ENCODE measurements at regions not wholly inside any gene's neighbourhood (a gene's known extent, or its start where the extent isn't known, plus 50 kb on each side); places are given as distances from the start of the nearest gene placed in this dataset.

GRCh38 chr1:95753382-95754016 is 519.5 kb downstream of the RWDD3 start:
- POLR2A ChIA-PET: no interaction called here
- Histone ChIP-seq H3K9me1 (replicated peaks; ENCODE audit: control insufficient read depth, extremely low read depth, insufficient read depth, low read length) (no peaks in the 10 kb centered on the region), H3K4me3 (replicated peaks in 1 of 3; ENCODE audit: insufficient read depth in 1 of 3, low read depth in 1 of 3, low read length in 3 of 3) (no peak overlapping the region), H3K9me3 (replicated peaks; ENCODE audit: control insufficient read depth, insufficient read depth, low read length) (no peaks in the 10 kb centered on the region), H3K4me2 (ENCODE audit: insufficient read depth, low read length) (no peak overlapping the region), H4K20me1 (replicated peaks; ENCODE audit: control insufficient read depth, extremely low read depth, insufficient read depth, low read length) (no peaks in the 10 kb centered on the region), H3K27me3 (ENCODE audit: control insufficient read depth in 2 of 2, insufficient read depth in 2 of 2, low read length in 2 of 2) (no peaks in the 10 kb centered on the region), H3K4me1 (ENCODE audit: control insufficient read depth, extremely low read depth, insufficient read depth, low read length) (no peaks in the 10 kb centered on the region), H2AFZ (ENCODE audit: low read depth, low read length) (no peak overlapping the region), H3K27ac (ENCODE audit: insufficient read depth, low read depth, low read length) (no peak overlapping the region), H3K9ac (replicated peaks; ENCODE audit: extremely low read depth, insufficient read depth, low read length) (no peak overlapping the region), H3K79me2 (ENCODE audit: control insufficient read depth, insufficient read depth, low read length) (no peaks in the 10 kb centered on the region), H3K36me3 (ENCODE audit: control insufficient read depth in 2 of 2, extremely low read depth in 1 of 2, insufficient read depth in 2 of 2, low read length in 2 of 2) (no peaks in the 10 kb centered on the region)
- DNase-seq (ENCODE audit: low read depth, low spot score) (no peak), FAIRE-seq (no peak)
- dilution Hi-C loops (cut with MboI; ENCODE audit: extremely low pct_ligation_motif_present, low sequenced_read_pairs): no loop called here
- no peak for TF ChIP-seq FOS (IDR thresholded peaks at IDR 0.05; ENCODE audit: borderline replicate concordance, insufficient read depth, low read length)
- no peak for TF ChIP-seq GATA2 (IDR thresholded peaks at IDR 0.05; ENCODE audit: insufficient read depth, insufficient read length, low read depth, low read length)
- TF ChIP-seq POLR2AphosphoS5 (IDR thresholded peaks at IDR 0.05; ENCODE audit: insufficient read depth, low read depth, low read length): no peak
- TF ChIP-seq MAX (IDR thresholded peaks at IDR 0.05; ENCODE audit: insufficient read depth, insufficient read length): no peak
- TF ChIP-seq CTCF (IDR thresholded peaks at IDR 0.05; ENCODE audit: extremely low read depth in 1 of 2, insufficient read depth in 1 of 2, low read depth in 1 of 2, low read length in 2 of 2): no peak
- no peak for TF ChIP-seq POLR2A (IDR thresholded peaks at IDR 0.05; ENCODE audit: low read depth, low read length)
- no peak for TF ChIP-seq JUN (IDR thresholded peaks at IDR 0.05; ENCODE audit: borderline replicate concordance, insufficient read depth, insufficient read length, low read depth)
- TF ChIP-seq MYC (IDR thresholded peaks at IDR 0.05; ENCODE audit: low read depth, low read length): no peak
- no peak for TF ChIP-seq EZH2 (IDR thresholded peaks at IDR 0.05; ENCODE audit: borderline replicate concordance, low read depth, low read length, severe bottlenecking)
- CTCF ChIA-PET: no interaction called here
- intact Hi-C loops (cut with micrococcal nuclease): no loop called here
- no TSS peak for BruUV-seq (replicated peaks)

Data from endothelial cell of umbilical vein (primary cell).